Erythroblast (primary cell): ENCODE measurements at regions not wholly inside any gene's neighbourhood (a gene's known extent, or its start where the extent isn't known, plus 50 kb on each side); places are given as distances from the start of the nearest gene placed in this dataset.

ENCODE experiments used
- GATA1 ChIP-seq: IDR thresholded peaks from 2 replicates; pipeline ENCODE4 v1.6.1; 2011; ENCODE audit warnings: low read depth, mild to moderate bottlenecking, control low read depth, low read length, moderate library complexity
- POLR2A ChIP-seq: IDR thresholded peaks from 2 replicates; pipeline ENCODE4 v1.6.1; 2011; ENCODE audit warnings: mild to moderate bottlenecking, low read length

- TF ChIP-seq POLR2A = no peak
- no peak for TF ChIP-seq GATA1
Measured at GRCh38 chr13:111627596-111627995, 307.2 kb downstream of the TEX29 start.
